Naive thymus-derived CD8-positive, alpha-beta T cell (primary cell): ENCODE measurements at regions not wholly inside any gene's neighbourhood (a gene's known extent, or its start where the extent isn't known, plus 50 kb on each side); places are given as distances from the start of the nearest gene placed in this dataset.

Source experiments
- ATAC-seq, 2 donors: fragments of 150-1000 bp; cut with Tn5 transposase in 1 of 2; sonication (Bioruptor Pico), chemical (Tn5 transposase) in 1 of 2; 1 replicate in 1 of 2; 2 replicates in 1 of 2; pipeline ENCODE4 v1.10.0; 2021; ENCODE audit warnings: mild to moderate bottlenecking in 2 of 2, moderate library complexity in 2 of 2
- POLR2A ChIA-PET: fragments of 350-600 bp; sonication (Branson Sonifier 250); formaldehyde crosslinking; loops from one replicate; lab custom pipeline; 2021; ENCODE audit warnings: antibody characterized with exemption; lab: Charles Lee
- DNase-seq, 10 donors: peaks; one replicate each; pipeline versions ENCODE4 v3.0.0 to v3.0.0-alpha.2; 2020 to 2022
- H3K27ac Mint-ChIP-seq, 10 donors: one replicate each; pipeline ENCODE4 v1.8.0; 2020 to 2022; ENCODE audit warnings: mild to moderate bottlenecking in 10 of 10, mixed read lengths in 10 of 10, moderate library complexity in 4 of 10, inconsistent platforms in 1 of 10
- H3K27me3 Mint-ChIP-seq, 5 donors: one replicate each; pipeline ENCODE4 v1.8.0; 2021 to 2022; ENCODE audit warnings: mixed read lengths in 5 of 5
- H3K36me3 Mint-ChIP-seq, 3 donors: one replicate each; pipeline ENCODE4 v1.8.0; 2020 to 2022; ENCODE audit warnings: mixed read lengths in 3 of 3, mild to moderate bottlenecking in 2 of 3, inconsistent platforms in 1 of 3
- H3K4me1 Mint-ChIP-seq, 4 donors: one replicate each; pipeline ENCODE4 v1.8.0; 2021 to 2022; ENCODE audit warnings: mixed read lengths in 4 of 4
- H3K4me3 Mint-ChIP-seq, 10 donors: one replicate each; pipeline ENCODE4 v1.8.0; 2020 to 2022; ENCODE audit warnings: mild to moderate bottlenecking in 10 of 10, mixed read lengths in 10 of 10, moderate library complexity in 6 of 10, inconsistent platforms in 1 of 10
- H3K9me3 Mint-ChIP-seq, 9 donors: one replicate each; pipeline ENCODE4 v1.8.0; 2020 to 2022; ENCODE audit warnings: mixed read lengths in 9 of 9, mild to moderate bottlenecking in 3 of 9, inconsistent platforms in 1 of 9, moderate library complexity in 1 of 9

- Mint-ChIP-seq H3K4me1 (peaks cover 3 to 9% (median 7%) of the 10 kb centered on the region in 4 donors), H3K27me3 (no peaks in the 10 kb centered on the region)
- POLR2A ChIA-PET = no interaction called here
These were observed 81.1 kb upstream of the SPIN1 start for GRCh38 chr9:88307136-88307535.

GRCh38 chr9:88303721-88304451 lies 84.4 kb upstream of the SPIN1 start:
- H3K27ac Mint-ChIP-seq = peak overlapping the region in 2 of 10 donors; percentile 49 to 74
- ATAC-seq (no peak), DNase-seq (no peak)
- no peaks in the 10 kb centered on the region for H3K27me3 Mint-ChIP-seq
- peaks cover 0 to 3% (median 0%) of the 10 kb centered on the region in 4 donors for H3K4me1 Mint-ChIP-seq
- POLR2A ChIA-PET = interaction anchor here (0.6 to 0.7 kb wide), 2 partner anchors 19 to 324 kb away, joined by 3 read pairs; no protein-coding TSS in a partner anchor
- H3K36me3 Mint-ChIP-seq = peaks cover 0 to 3% (median 0%) of the 10 kb centered on the region in 3 donors
- peaks cover 0 to 4% (median 0%) of the 10 kb centered on the region in 9 donors for H3K9me3 Mint-ChIP-seq
- H3K4me3 Mint-ChIP-seq = peak overlapping the region in 1 of 10 donors; percentile 14

More at GRCh38 chr9:88307136-88307535, 81.1 kb upstream of the SPIN1 start:
- Mint-ChIP-seq H3K36me3 (no peaks in the 10 kb centered on the region), H3K4me3 (no peak overlapping the region), H3K9me3 (no peaks in the 10 kb centered on the region), H3K27ac (no peak overlapping the region)
- DNase-seq = no peak
- ATAC-seq = no peak

- peak overlapping the region in 1 of 10 donors; percentile 14 for H3K27ac Mint-ChIP-seq
- H3K4me3 Mint-ChIP-seq = no peak overlapping the region
- H3K27me3 Mint-ChIP-seq = no peaks in the 10 kb centered on the region
These were observed 85.5 kb upstream of the SPIN1 start for GRCh38 chr9:88302579-88303324.

GRCh38 chr9:88300556-88300955 lies 87.7 kb upstream of the SPIN1 start:
- DNase-seq = no peak
- Mint-ChIP-seq H3K27me3 (no peaks in the 10 kb centered on the region), H3K36me3 (peaks cover 0 to 3% (median 0%) of the 10 kb centered on the region in 3 donors), H3K27ac (no peak overlapping the region), H3K9me3 (peaks cover 0 to 9% (median 3%) of the 10 kb centered on the region in 9 donors), H3K4me3 (no peak overlapping the region), H3K4me1 (peaks cover 0 to 3% (median 0%) of the 10 kb centered on the region in 4 donors)
- POLR2A ChIA-PET = no interaction called here
- no peak for ATAC-seq

More at GRCh38 chr9:88302579-88303324, 85.5 kb upstream of the SPIN1 start:
- ATAC-seq = no peak
- no peak for DNase-seq
- Mint-ChIP-seq H3K4me1 (peaks cover 0 to 3% (median 0%) of the 10 kb centered on the region in 4 donors), H3K36me3 (peaks cover 0 to 3% (median 0%) of the 10 kb centered on the region in 3 donors), H3K9me3 (peaks cover 0 to 8% (median 0%) of the 10 kb centered on the region in 9 donors)
- POLR2A ChIA-PET = no interaction called here

- Mint-ChIP-seq H3K9me3 (no peaks in the 10 kb centered on the region), H3K4me1 (no peaks in the 10 kb centered on the region), H3K4me3 (no peak overlapping the region), H3K36me3 (peaks cover 0 to 3% (median 0%) of the 10 kb centered on the region in 3 donors), H3K27me3 (no peaks in the 10 kb centered on the region), H3K27ac (no peak overlapping the region)
- POLR2A ChIA-PET = no interaction called here
- no peak for ATAC-seq
- no peak for DNase-seq
These were observed 96.4 kb upstream of the SPIN1 start for GRCh38 chr9:88291856-88292255.

GRCh38 chr9:88291056-88291455 lies 97.2 kb upstream of the SPIN1 start:
- DNase-seq = no peak
- Mint-ChIP-seq H3K4me1 (no peaks in the 10 kb centered on the region), H3K9me3 (no peaks in the 10 kb centered on the region), H3K36me3 (peaks cover 0 to 3% (median 0%) of the 10 kb centered on the region in 3 donors), H3K27ac (no peak overlapping the region), H3K27me3 (no peaks in the 10 kb centered on the region), H3K4me3 (no peak overlapping the region)
- no peak for ATAC-seq
- POLR2A ChIA-PET = no interaction called here

- Mint-ChIP-seq H3K4me3 (no peak overlapping the region), H3K9me3 (peaks cover 0 to 13% (median 8%) of the 10 kb centered on the region in 9 donors), H3K36me3 (peaks cover 0 to 13% (median 7%) of the 10 kb centered on the region in 3 donors), H3K27ac (no peak overlapping the region), H3K27me3 (no peaks in the 10 kb centered on the region), H3K4me1 (no peaks in the 10 kb centered on the region)
- ATAC-seq (no peak), DNase-seq (no peak)
- POLR2A ChIA-PET = no interaction called here
These were observed 98.7 kb upstream of the SPIN1 start for GRCh38 chr9:88289532-88289931.

- H3K36me3 Mint-ChIP-seq = peaks cover 0 to 20% (median 7%) of the 10 kb centered on the region in 3 donors
- peaks cover 5 to 18% (median 15%) of the 10 kb centered on the region in 9 donors for H3K9me3 Mint-ChIP-seq
- ATAC-seq (no peak), DNase-seq (no peak)
- POLR2A ChIA-PET = no interaction called here
- no peaks in the 10 kb centered on the region for H3K27me3 Mint-ChIP-seq
- no peak overlapping the region for H3K4me3 Mint-ChIP-seq
- no peaks in the 10 kb centered on the region for H3K4me1 Mint-ChIP-seq
- no peak overlapping the region for H3K27ac Mint-ChIP-seq
These were observed 100.3 kb upstream of the SPIN1 start for GRCh38 chr9:88287972-88288371.

- H3K36me3 Mint-ChIP-seq = peaks cover 0 to 25% (median 7%) of the 10 kb centered on the region in 3 donors
- DNase-seq = no peak
- peaks cover 0 to 10% (median 4%) of the 10 kb centered on the region in 5 donors for H3K27me3 Mint-ChIP-seq
- peaks cover 5 to 21% (median 17%) of the 10 kb centered on the region in 9 donors for H3K9me3 Mint-ChIP-seq
- POLR2A ChIA-PET = no interaction called here
- peak overlapping the region in 3 of 10 donors; percentile 53 to 67 (median 60) for H3K27ac Mint-ChIP-seq
- H3K4me1 Mint-ChIP-seq = peaks cover 9 to 13% (median 12%) of the 10 kb centered on the region in 4 donors
- ATAC-seq = no peak
- H3K4me3 Mint-ChIP-seq = peak overlapping the region in 3 of 10 donors; percentile 13 to 64 (median 39)
These were observed 107.3 kb upstream of the SPIN1 start for GRCh38 chr9:88280816-88281382.

- POLR2A ChIA-PET = no interaction called here
- Mint-ChIP-seq H3K36me3 (peaks cover 0 to 6% (median 0%) of the 10 kb centered on the region in 3 donors), H3K27me3 (peaks cover 0 to 10% (median 4%) of the 10 kb centered on the region in 5 donors), H3K9me3 (peaks cover 0 to 5% (median 2%) of the 10 kb centered on the region in 9 donors), H3K27ac (no peak overlapping the region), H3K4me1 (peaks cover 9 to 13% (median 12%) of the 10 kb centered on the region in 4 donors), H3K4me3 (no peak overlapping the region)
- no peak for DNase-seq
- ATAC-seq = no peak
These were observed 110.2 kb upstream of the SPIN1 start for GRCh38 chr9:88278036-88278435.

- ATAC-seq (no peak), DNase-seq (no peak)
- peaks cover 0 to 4% (median 0%) of the 10 kb centered on the region in 9 donors for H3K9me3 Mint-ChIP-seq
- H3K4me1 Mint-ChIP-seq = peaks cover 0 to 3% (median 0%) of the 10 kb centered on the region in 4 donors
- peaks cover 0 to 10% (median 4%) of the 10 kb centered on the region in 5 donors for H3K27me3 Mint-ChIP-seq
- peaks cover 0 to 1% (median 0%) of the 10 kb centered on the region in 3 donors for H3K36me3 Mint-ChIP-seq
- H3K27ac Mint-ChIP-seq = no peak overlapping the region
- no peak overlapping the region for H3K4me3 Mint-ChIP-seq
- POLR2A ChIA-PET = no interaction called here
These were observed 114.2 kb upstream of the SPIN1 start for GRCh38 chr9:88274078-88274477.

GRCh38 chr9:88272986-88273385 lies 115.3 kb upstream of the SPIN1 start:
- Mint-ChIP-seq H3K4me1 (peaks cover 0 to 3% (median 0%) of the 10 kb centered on the region in 4 donors), H3K4me3 (no peak overlapping the region), H3K36me3 (peaks cover 0 to 1% (median 0%) of the 10 kb centered on the region in 3 donors), H3K27me3 (peaks cover 0 to 10% (median 4%) of the 10 kb centered on the region in 5 donors), H3K9me3 (peaks cover 0 to 7% (median 0%) of the 10 kb centered on the region in 9 donors), H3K27ac (no peak overlapping the region)
- no peak for ATAC-seq
- POLR2A ChIA-PET = no interaction called here
- no peak for DNase-seq
